CD4-positive, alpha-beta memory T cell (primary cell): ENCODE measurements at regions not wholly inside any gene's neighbourhood (a gene's known extent, or its start where the extent isn't known, plus 50 kb on each side); places are given as distances from the start of the nearest gene placed in this dataset.
A peak's percentile ranks its signal among the peaks of the same experiment; 100 is the strongest.

Source experiments
- CTCF ChIA-PET: fragments of 350-600 bp; sonication (Branson Sonifier 250); formaldehyde crosslinking; loops from one replicate; lab custom pipeline; 2021; ENCODE audit warnings: inconsistent platforms; ENCODE audit not compliant: partially characterized antibody; lab: Charles Lee
- POLR2A ChIA-PET: fragments of 350-600 bp; sonication (Branson Sonifier 250); formaldehyde crosslinking; loops from one replicate; lab custom pipeline; 2021; ENCODE audit not compliant: partially characterized antibody; lab: Charles Lee
- DNase-seq, 5 donors: peaks; one replicate each; pipeline versions ENCODE4 v3.0.0 to v3.0.0-alpha.2; 2020 to 2022; ENCODE audit warnings: mixed read lengths in 1 of 5
- H3K27ac ChIP-seq: one replicate; pipeline ENCODE4 v1.7.0; 2013; ENCODE audit warnings: low read depth, low read length
- H3K27me3 ChIP-seq: 2 replicates; pipeline ENCODE4 v1.7.0; 2013; ENCODE audit warnings: mild to moderate bottlenecking, low read length, moderate library complexity; ENCODE audit not compliant: insufficient read depth
- H3K36me3 ChIP-seq: 2 replicates; pipeline ENCODE4 v1.7.0; 2013; ENCODE audit warnings: mild to moderate bottlenecking, low read length, moderate library complexity; ENCODE audit not compliant: insufficient read depth
- H3K4me1 ChIP-seq: 2 replicates; pipeline ENCODE4 v1.7.0; 2013; ENCODE audit warnings: mild to moderate bottlenecking, low read length, moderate library complexity; ENCODE audit not compliant: insufficient read depth
- H3K4me3 ChIP-seq, 2 donors: one replicate each; pipeline ENCODE4 v1.7.0; 2013; ENCODE audit warnings: low read length in 2 of 2, mild to moderate bottlenecking in 1 of 2
- H3K9me3 ChIP-seq, 2 donors: one replicate each; pipeline ENCODE4 v1.7.0; 2013; ENCODE audit warnings: low read length in 2 of 2, control low read depth in 1 of 2; ENCODE audit not compliant: control insufficient read depth in 1 of 2
- H3K27ac Mint-ChIP-seq, 7 donors: one replicate each; pipeline ENCODE4 v1.8.0; 2020 to 2021; ENCODE audit warnings: mixed read lengths in 7 of 7, mild to moderate bottlenecking in 6 of 7, inconsistent platforms in 3 of 7, moderate library complexity in 3 of 7
- H3K27me3 Mint-ChIP-seq, 2 donors: one replicate each; pipeline ENCODE4 v1.8.0; 2020 to 2021; ENCODE audit warnings: mixed read lengths in 2 of 2
- H3K36me3 Mint-ChIP-seq, 2 donors: one replicate each; pipeline ENCODE4 v1.8.0; 2020 to 2021; ENCODE audit warnings: mixed read lengths in 2 of 2, inconsistent platforms in 1 of 2, mild to moderate bottlenecking in 1 of 2
- H3K4me1 Mint-ChIP-seq, 4 donors: one replicate each; pipeline ENCODE4 v1.8.0; 2020 to 2021; ENCODE audit warnings: mixed read lengths in 4 of 4, mild to moderate bottlenecking in 1 of 4
- H3K4me3 Mint-ChIP-seq, 8 donors: one replicate each; pipeline ENCODE4 v1.8.0; 2020 to 2021; ENCODE audit warnings: mixed read lengths in 8 of 8, mild to moderate bottlenecking in 7 of 8, moderate library complexity in 6 of 8, inconsistent platforms in 3 of 8
- H3K9me3 Mint-ChIP-seq, 8 donors: one replicate each; pipeline ENCODE4 v1.8.0; 2020 to 2021; ENCODE audit warnings: mixed read lengths in 8 of 8, mild to moderate bottlenecking in 5 of 8, inconsistent platforms in 3 of 8, moderate library complexity in 1 of 8
- intact Hi-C: fragments of 100-400 bp; cut with micrococcal nuclease; formaldehyde crosslinking; loops from one replicate; pipeline ENCODE4 v1.15.1; 2023

GRCh38 chr6:165952514-165952913, 215.1 kb downstream of the TBXT start:
- Mint-ChIP-seq H3K4me3 (no peak overlapping the region), H3K27me3 (peaks cover 5 to 12% of the 10 kb centered on the region in 2 donors), H3K27ac (no peak overlapping the region), H3K4me1 (no peaks in the 10 kb centered on the region), H3K9me3 (peaks cover 0 to 3% (median 0%) of the 10 kb centered on the region in 8 donors), H3K36me3 (no peaks in the 10 kb centered on the region)
- Histone ChIP-seq H3K4me3 (no peak overlapping the region), H3K36me3 (no peaks in the 10 kb centered on the region), H3K9me3 (no peaks in the 10 kb centered on the region), H3K4me1 (no peaks in the 10 kb centered on the region), H3K27ac (no peak overlapping the region), H3K27me3 (no peaks in the 10 kb centered on the region)
- intact Hi-C loops, result no loop called here
- ChIA-PET POLR2A (no interaction called here), CTCF (interaction anchor here (1.5 kb wide), 1 partner anchor 39 kb away, joined by 3 read pairs; no protein-coding TSS in a partner anchor)
- no peak for DNase-seq

GRCh38 chr6:165950316-165950715, 217.3 kb downstream of the TBXT start:
- Histone ChIP-seq H3K36me3 (no peaks in the 10 kb centered on the region), H3K4me3 (no peak overlapping the region), H3K4me1 (no peaks in the 10 kb centered on the region), H3K9me3 (no peaks in the 10 kb centered on the region), H3K27me3 (no peaks in the 10 kb centered on the region), H3K27ac (no peak overlapping the region)
- H3K27ac Mint-ChIP-seq, result peak overlapping the region in 1 of 7 donors; percentile 23
- no peaks in the 10 kb centered on the region for H3K36me3 Mint-ChIP-seq
- H3K9me3 Mint-ChIP-seq, result peaks cover 0 to 3% (median 0%) of the 10 kb centered on the region in 8 donors
- H3K4me3 Mint-ChIP-seq, result no peak overlapping the region
- ChIA-PET CTCF (no interaction called here), POLR2A (no interaction called here)
- intact Hi-C loops, result no loop called here
- DNase-seq, result no peak
- no peaks in the 10 kb centered on the region for H3K4me1 Mint-ChIP-seq
- peaks cover 5 to 11% of the 10 kb centered on the region in 2 donors for H3K27me3 Mint-ChIP-seq

- Mint-ChIP-seq H3K9me3 (peaks cover 0 to 5% (median 0%) of the 10 kb centered on the region in 8 donors), H3K27ac (no peak overlapping the region), H3K4me1 (no peaks in the 10 kb centered on the region), H3K36me3 (no peaks in the 10 kb centered on the region), H3K27me3 (peaks cover 5 to 9% of the 10 kb centered on the region in 2 donors), H3K4me3 (no peak overlapping the region)
- Histone ChIP-seq H3K27ac (no peak overlapping the region), H3K27me3 (no peaks in the 10 kb centered on the region), H3K4me1 (no peaks in the 10 kb centered on the region), H3K4me3 (no peak overlapping the region), H3K36me3 (no peaks in the 10 kb centered on the region), H3K9me3 (no peaks in the 10 kb centered on the region)
- DNase-seq, result no peak
- intact Hi-C loops, result no loop called here
- ChIA-PET POLR2A (no interaction called here), CTCF (no interaction called here)
Observed at GRCh38 chr6:165949324-165949723, 218.3 kb downstream of the TBXT start.

GRCh38 chr6:165944002-165944466, 223.6 kb downstream of the TBXT start:
- H3K4me1 Mint-ChIP-seq, result no peaks in the 10 kb centered on the region
- intact Hi-C loops, result no loop called here
- no peaks in the 10 kb centered on the region for H3K36me3 Mint-ChIP-seq
- peaks cover 0 to 10% (median 1%) of the 10 kb centered on the region in 8 donors for H3K9me3 Mint-ChIP-seq
- Histone ChIP-seq H3K36me3 (no peaks in the 10 kb centered on the region), H3K27ac (no peak overlapping the region), H3K27me3 (no peaks in the 10 kb centered on the region), H3K9me3 (no peaks in the 10 kb centered on the region), H3K4me3 (no peak overlapping the region), H3K4me1 (no peaks in the 10 kb centered on the region)
- no peak for DNase-seq
- ChIA-PET CTCF (no interaction called here), POLR2A (no interaction called here)
- peaks cover 0 to 5% of the 10 kb centered on the region in 2 donors for H3K27me3 Mint-ChIP-seq
- H3K27ac Mint-ChIP-seq, result no peak overlapping the region
- H3K4me3 Mint-ChIP-seq, result no peak overlapping the region

- ChIA-PET CTCF (no interaction called here), POLR2A (no interaction called here)
- Mint-ChIP-seq H3K9me3 (peaks cover 0 to 10% (median 1%) of the 10 kb centered on the region in 8 donors), H3K36me3 (no peaks in the 10 kb centered on the region), H3K27me3 (no peaks in the 10 kb centered on the region), H3K4me1 (no peaks in the 10 kb centered on the region), H3K27ac (no peak overlapping the region), H3K4me3 (no peak overlapping the region)
- no peak for DNase-seq
- Histone ChIP-seq H3K4me3 (no peak overlapping the region), H3K9me3 (no peaks in the 10 kb centered on the region), H3K27ac (no peak overlapping the region), H3K36me3 (no peaks in the 10 kb centered on the region), H3K4me1 (no peaks in the 10 kb centered on the region), H3K27me3 (no peaks in the 10 kb centered on the region)
- intact Hi-C loops, result no loop called here
Observed at GRCh38 chr6:165941786-165942185, 225.9 kb downstream of the TBXT start.

- no peaks in the 10 kb centered on the region for H3K36me3 ChIP-seq
- no peaks in the 10 kb centered on the region for H3K9me3 ChIP-seq
- H3K4me1 Mint-ChIP-seq, result no peaks in the 10 kb centered on the region
- H3K27ac ChIP-seq, result no peak overlapping the region
- H3K27me3 ChIP-seq, result no peaks in the 10 kb centered on the region
- ChIA-PET CTCF (no interaction called here), POLR2A (no interaction called here)
- DNase-seq, result no peak
- H3K9me3 Mint-ChIP-seq, result peaks cover 0 to 10% (median 2%) of the 10 kb centered on the region in 8 donors
- no peaks in the 10 kb centered on the region for H3K36me3 Mint-ChIP-seq
- no peaks in the 10 kb centered on the region for H3K4me1 ChIP-seq
- H3K4me3 Mint-ChIP-seq, result no peak overlapping the region
- no peak overlapping the region for H3K4me3 ChIP-seq
- no peak overlapping the region for H3K27ac Mint-ChIP-seq
- intact Hi-C loops, result no loop called here
- peaks cover 0 to 2% of the 10 kb centered on the region in 2 donors for H3K27me3 Mint-ChIP-seq
Observed at GRCh38 chr6:165941249-165941775, 226.3 kb downstream of the TBXT start.

- Mint-ChIP-seq H3K27me3 (peaks cover 0 to 5% of the 10 kb centered on the region in 2 donors), H3K4me3 (no peak overlapping the region), H3K36me3 (no peaks in the 10 kb centered on the region), H3K9me3 (peaks cover 0 to 8% (median 3%) of the 10 kb centered on the region in 8 donors), H3K27ac (no peak overlapping the region), H3K4me1 (no peaks in the 10 kb centered on the region)
- H3K27me3 ChIP-seq, result no peaks in the 10 kb centered on the region
- no peak overlapping the region for H3K4me3 ChIP-seq
- no peaks in the 10 kb centered on the region for H3K9me3 ChIP-seq
- no peak overlapping the region for H3K27ac ChIP-seq
- no peaks in the 10 kb centered on the region for H3K36me3 ChIP-seq
- ChIA-PET POLR2A (no interaction called here), CTCF (no interaction called here)
- no peaks in the 10 kb centered on the region for H3K4me1 ChIP-seq
- intact Hi-C loops, result no loop called here
- no peak for DNase-seq
Observed at GRCh38 chr6:165940366-165940765, 227.3 kb downstream of the TBXT start.
